Upper lobe of left lung (tissue), 6 donors: ENCODE measurements at regions not wholly inside any gene's neighbourhood (a gene's known extent, or its start where the extent isn't known, plus 50 kb on each side); places are given as distances from the start of the nearest gene placed in this dataset.

Source experiments
- ATAC-seq, 2 donors: fragments of 200-7000 bp; cut with Tn5 transposase; one replicate each; pipeline ENCODE4 v1.9.1; 2022; ENCODE audit warnings: mild to moderate bottlenecking in 2 of 2, moderate library complexity in 2 of 2; ENCODE audit not compliant: low FRiP score in 2 of 2
- DNase-seq, 2 donors: peaks; one replicate each; pipeline ENCODE4 v3.0.0-alpha.2; 2019 to 2020
- H3K27ac ChIP-seq, 4 donors: fragments of 200-600 bp; sonication (generic); one replicate each; pipeline ENCODE4 v1.5.1; 2016 to 2019
- H3K27me3 ChIP-seq, 4 donors: fragments of 200-600 bp; sonication (generic); one replicate each; pipeline ENCODE4 v1.5.1; 2017 to 2019
- H3K36me3 ChIP-seq, 4 donors: fragments of 200-600 bp; sonication (generic); one replicate each; pipeline ENCODE4 v1.5.1; 2016 to 2019
- H3K4me1 ChIP-seq, 4 donors: fragments of 200-600 bp; sonication (generic); one replicate each; pipeline ENCODE4 v1.5.1; 2018 to 2019
- H3K4me3 ChIP-seq, 4 donors: fragments of 200-600 bp; sonication (generic); one replicate each; pipeline ENCODE4 v1.5.1; 2017 to 2019; ENCODE audit warnings: mild to moderate bottlenecking in 2 of 4, moderate library complexity in 1 of 4
- H3K9me3 ChIP-seq, 4 donors: fragments of 200-600 bp; sonication (generic); one replicate each; pipeline ENCODE4 v1.5.1; 2018 to 2019
- CTCF ChIP-seq, 6 experiments: fragments of 450-650 bp in 4 of 6; fragments of 200-600 bp in 2 of 6; sonication (generic) in 2 of 6; IDR thresholded peaks; one replicate each; pipeline ENCODE4 v1.5.1; 2016 to 2019; ENCODE audit warnings: antibody characterized with exemption in 6 of 6
- EP300 ChIP-seq, 4 donors: sonication (generic); formaldehyde crosslinking; IDR thresholded peaks; one replicate each; pipeline ENCODE4 v1.5.1; 2017; ENCODE audit warnings: antibody characterized with exemption in 4 of 4, control low read depth in 2 of 4
- POLR2A ChIP-seq, 4 donors: fragments of 450-650 bp; IDR thresholded peaks; one replicate each; pipeline ENCODE4 v1.5.1; 2016 to 2017; ENCODE audit warnings: antibody characterized with exemption in 4 of 4, mild to moderate bottlenecking in 2 of 4
- POLR2AphosphoS5 ChIP-seq, 2 donors: sonication (generic); formaldehyde crosslinking; IDR thresholded peaks; one replicate each; pipeline ENCODE4 v1.5.1; 2017; ENCODE audit warnings: antibody characterized with exemption in 2 of 2
- whole genome bisulfite sequencing, 2 donors: methylation state at CpG; one replicate each; pipeline ENCODE4 v1.1.5; 2017 to 2018; 5-methylcytosine and 5-hydroxymethylcytosine counted together
- donor health status: DM: no; HTN: no; CAD: no; lungs with moderate emphysema.
- donor health status: DM: no; HTN: yes; CAD: no; lungs with severe emphysema.

- H3K36me3 ChIP-seq: no peaks in the 10 kb centered on the region
- H3K4me3 ChIP-seq: no peak overlapping the region
- no peak for DNase-seq
- TF ChIP-seq CTCF (IDR thresholded peaks at IDR 0.05) (no peak), POLR2A (IDR thresholded peaks at IDR 0.05) (no peak), POLR2AphosphoS5 (IDR thresholded peaks at IDR 0.05) (no peak), EP300 (IDR thresholded peaks at IDR 0.05) (no peak)
- H3K9me3 ChIP-seq: no peaks in the 10 kb centered on the region
- ATAC-seq: no peak
- no peaks in the 10 kb centered on the region for H3K27me3 ChIP-seq
- H3K27ac ChIP-seq: no peak overlapping the region
- WGBS, 2 donors: 88 to 100% methylated on average over 1 of the region's 1 CpG
- H3K4me1 ChIP-seq: no peaks in the 10 kb centered on the region
These were observed 108.3 kb upstream of the AKR1E2 start for GRCh38 chr10:4717670-4718069.

GRCh38 chr10:4710858-4711257 is 115.1 kb upstream of the AKR1E2 start:
- H3K27ac ChIP-seq: no peak overlapping the region
- H3K4me1 ChIP-seq: no peaks in the 10 kb centered on the region
- no peaks in the 10 kb centered on the region for H3K27me3 ChIP-seq
- TF ChIP-seq POLR2AphosphoS5 (IDR thresholded peaks at IDR 0.05): no peak
- no peak for TF ChIP-seq CTCF (IDR thresholded peaks at IDR 0.05)
- no peak for TF ChIP-seq EP300 (IDR thresholded peaks at IDR 0.05)
- no peak for TF ChIP-seq POLR2A (IDR thresholded peaks at IDR 0.05)
- H3K9me3 ChIP-seq: no peaks in the 10 kb centered on the region
- DNase-seq: no peak
- no peaks in the 10 kb centered on the region for H3K36me3 ChIP-seq
- no peak for ATAC-seq
- WGBS, 2 donors: 53 to 79% methylated on average over 3 of the region's 3 CpGs
- H3K4me3 ChIP-seq: no peak overlapping the region

- ATAC-seq (no peak), DNase-seq (no peak)
- Histone ChIP-seq H3K4me1 (peaks cover 0 to 11% (median 3%) of the 10 kb centered on the region in 4 donors), H3K27ac (no peak overlapping the region), H3K36me3 (no peaks in the 10 kb centered on the region), H3K9me3 (no peaks in the 10 kb centered on the region), H3K27me3 (no peaks in the 10 kb centered on the region), H3K4me3 (no peak overlapping the region)
- TF ChIP-seq POLR2A (IDR thresholded peaks at IDR 0.05) (no peak), CTCF (IDR thresholded peaks at IDR 0.05) (peak in 2 of 6 experiments; percentile 10)
- 52 to 63% methylated on average over 6 of the region's 6 CpGs for WGBS, 2 donors
These were observed 117.8 kb upstream of the AKR1E2 start for GRCh38 chr10:4708123-4708759.

- H3K4me3 ChIP-seq: no peak overlapping the region
These were observed 118.8 kb upstream of the AKR1E2 start for GRCh38 chr10:4707221-4707620.

More at GRCh38 chr10:4707221-4707620, 118.8 kb upstream of the AKR1E2 start:
- Histone ChIP-seq H3K27ac (no peak overlapping the region), H3K36me3 (no peaks in the 10 kb centered on the region), H3K4me1 (peaks cover 0 to 11% (median 3%) of the 10 kb centered on the region in 4 donors), H3K27me3 (no peaks in the 10 kb centered on the region), H3K9me3 (no peaks in the 10 kb centered on the region)
- ATAC-seq: no peak
- TF ChIP-seq POLR2A (IDR thresholded peaks at IDR 0.05) (no peak), CTCF (IDR thresholded peaks at IDR 0.05) (no peak), POLR2AphosphoS5 (IDR thresholded peaks at IDR 0.05) (no peak), EP300 (IDR thresholded peaks at IDR 0.05) (no peak)
- 74% methylated on average over 2 of the region's 2 CpGs for WGBS, 2 donors
- DNase-seq: no peak
